ENCODE measurements at regions not wholly inside any gene's neighbourhood (a gene's known extent, or its start where the extent isn't known, plus 50 kb on each side); places are given as distances from the start of the nearest gene placed in this dataset.

- DNase-seq: no peak
Observed at GRCh38 chr9:89920951-89921350, 316.1 kb downstream of the GADD45G start.

- no peak for DNase-seq
Observed at GRCh38 chr9:89922099-89922498, 317.3 kb downstream of the GADD45G start.

DNA sequence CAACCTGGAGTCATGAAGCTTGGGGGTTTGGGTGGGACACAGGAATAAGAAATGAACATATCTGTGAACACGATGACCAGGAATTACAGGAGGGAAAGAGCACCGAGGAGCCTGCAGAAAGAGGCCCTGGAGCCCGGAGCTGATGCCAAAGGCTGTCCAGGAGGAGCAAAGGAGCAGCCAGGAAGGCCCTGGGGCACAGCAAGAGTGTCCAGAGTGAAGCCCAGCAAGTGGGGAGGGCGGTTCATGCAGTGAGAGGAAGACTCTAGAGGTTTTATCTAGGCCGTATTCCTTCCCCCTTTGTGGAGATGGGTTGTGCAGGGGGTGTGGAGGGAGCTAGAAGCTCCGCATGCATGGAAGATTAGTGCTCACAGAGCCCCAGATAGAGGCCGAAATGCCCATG, 318.4 kb downstream of the GADD45G start:
- no peak for DNase-seq

- DNase-seq: peak; percentile 46 to 49
Observed at GRCh38 chr9:89923961-89924504, 319.2 kb downstream of the GADD45G start.

GRCh38 chr9:89924611-89925010, 319.8 kb downstream of the GADD45G start:
- DNase-seq: no peak

DNA sequence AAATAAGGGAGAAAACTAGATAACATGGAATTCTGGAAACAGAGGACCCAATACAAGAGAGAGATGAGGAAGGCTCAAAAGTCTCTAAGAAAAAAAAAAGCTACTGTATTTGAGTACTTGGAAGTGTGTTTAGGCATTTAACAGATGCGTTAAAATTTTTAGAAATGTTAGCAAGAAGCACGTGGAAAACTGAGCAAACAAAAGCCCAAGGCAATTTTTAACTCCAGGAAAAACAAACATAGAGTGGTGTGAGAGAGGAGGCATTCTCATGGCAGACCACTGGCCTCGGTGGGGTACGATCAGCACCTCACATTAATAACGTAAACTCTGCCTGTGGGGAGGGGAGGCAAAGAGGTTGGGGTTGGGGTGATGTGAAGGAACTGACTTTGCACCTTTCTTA, 321.4 kb downstream of the GADD45G start:
- no peak for DNase-seq

- no peak for DNase-seq
Observed at GRCh38 chr9:89926691-89927220, 321.9 kb downstream of the GADD45G start.

GRCh38 chr9:89928106-89928505, 323.3 kb downstream of the GADD45G start:
- DNase-seq: no peak

DNA sequence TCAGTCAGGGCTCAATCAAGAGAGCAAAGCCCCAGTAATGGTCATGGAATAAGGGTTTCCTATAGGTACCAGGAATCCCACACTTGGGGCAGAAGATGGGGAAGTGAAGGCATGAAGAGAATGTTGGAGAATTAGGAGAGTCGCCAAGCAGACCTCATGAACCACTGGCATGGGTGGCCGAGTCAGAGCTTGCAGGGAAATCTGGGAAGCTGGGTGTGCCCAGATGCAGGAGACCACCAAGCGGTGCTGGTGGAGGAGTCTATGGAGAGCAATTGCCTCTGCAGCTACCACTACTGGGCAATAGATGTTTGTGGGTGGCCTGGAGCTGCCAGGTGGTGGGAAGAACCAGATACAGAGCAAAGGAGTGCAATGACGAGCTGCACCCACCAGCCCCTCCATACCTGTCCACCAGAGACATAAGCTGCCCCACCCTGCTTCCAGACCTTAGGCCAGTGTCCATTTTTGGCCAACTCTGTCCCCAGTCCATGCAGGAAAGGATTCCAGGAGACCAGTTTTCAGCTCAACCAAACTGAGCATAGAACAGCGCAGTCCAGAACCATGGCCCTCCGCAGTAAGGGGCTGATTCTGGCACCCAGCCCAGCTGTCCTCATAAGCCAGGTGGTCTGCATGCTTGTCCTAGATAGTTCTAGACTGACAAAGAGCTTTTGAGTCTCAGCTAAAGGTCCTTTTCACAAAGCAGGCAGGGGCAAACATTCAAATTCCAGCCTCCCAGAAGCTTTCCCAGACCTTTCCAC, 323.9 kb downstream of the GADD45G start:
- DNase-seq: no peak

GRCh38 chr9:89929315-89929672, 324.5 kb downstream of the GADD45G start:
- no peak for DNase-seq

- no peak for DNase-seq
Observed at GRCh38 chr9:89929673-89930480, 325.1 kb downstream of the GADD45G start.

GRCh38 chr9:89933578-89933977, 328.8 kb downstream of the GADD45G start:
- DNase-seq: no peak

DNA sequence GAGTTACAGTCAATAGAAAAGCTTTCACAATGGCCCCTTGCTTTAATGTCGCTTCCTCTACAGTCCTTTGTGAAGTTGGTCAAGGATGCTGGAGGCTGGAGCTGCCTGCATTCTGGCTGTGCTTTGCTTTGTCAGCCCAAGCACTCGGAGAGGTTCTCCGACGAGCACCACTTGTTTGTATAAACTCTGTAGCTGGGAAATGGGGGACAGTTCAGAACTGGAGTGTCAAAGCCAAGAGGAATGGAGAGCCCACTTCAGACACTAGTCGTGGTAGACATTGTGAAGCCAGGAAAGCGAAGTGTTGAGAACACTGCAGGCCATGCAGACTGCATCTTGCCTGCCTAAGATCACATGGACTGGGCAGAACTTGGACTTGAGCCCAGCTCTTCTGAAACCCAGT, 330.3 kb downstream of the GADD45G start:
- no peak for DNase-seq

DNA sequence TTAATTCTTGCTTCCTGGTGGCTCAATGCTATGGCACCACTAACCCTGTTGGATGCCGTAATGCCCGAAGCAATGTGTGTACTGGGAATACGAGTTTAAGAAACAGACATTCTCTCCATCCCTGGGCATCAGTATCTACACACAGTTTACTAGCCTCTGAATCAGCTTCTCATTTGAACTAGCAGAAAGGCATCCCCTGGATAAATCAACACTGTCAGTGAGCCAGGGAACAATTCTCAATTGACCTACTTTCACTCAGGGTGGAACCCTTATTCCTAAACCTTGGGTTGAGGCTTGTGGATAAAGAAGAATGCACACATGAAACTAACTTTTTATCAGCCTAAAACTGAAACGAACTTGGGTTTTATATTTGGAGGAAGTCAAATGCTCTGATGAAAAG, 331.0 kb downstream of the GADD45G start:
- DNase-seq: no peak

DNA sequence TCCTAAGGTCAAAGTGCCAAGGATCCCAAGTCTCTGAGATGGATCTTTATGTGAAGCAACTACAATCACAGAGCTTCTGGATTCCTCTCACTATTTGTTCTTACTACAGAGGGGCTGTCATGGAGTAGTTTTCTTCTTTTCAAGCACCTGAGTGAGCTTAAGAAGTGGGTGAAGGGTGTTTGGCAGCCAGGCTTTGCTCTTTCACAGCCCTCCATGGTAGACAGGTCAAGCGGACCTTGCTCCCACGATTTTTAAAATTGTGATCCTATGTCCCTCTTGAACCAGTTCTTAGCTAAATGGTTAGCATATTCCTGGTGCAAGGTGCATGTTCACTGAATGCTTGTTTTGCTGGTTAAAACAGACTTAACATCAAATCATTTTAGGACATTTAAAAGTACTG, 332.2 kb downstream of the GADD45G start:
- DNase-seq: no peak

DNA sequence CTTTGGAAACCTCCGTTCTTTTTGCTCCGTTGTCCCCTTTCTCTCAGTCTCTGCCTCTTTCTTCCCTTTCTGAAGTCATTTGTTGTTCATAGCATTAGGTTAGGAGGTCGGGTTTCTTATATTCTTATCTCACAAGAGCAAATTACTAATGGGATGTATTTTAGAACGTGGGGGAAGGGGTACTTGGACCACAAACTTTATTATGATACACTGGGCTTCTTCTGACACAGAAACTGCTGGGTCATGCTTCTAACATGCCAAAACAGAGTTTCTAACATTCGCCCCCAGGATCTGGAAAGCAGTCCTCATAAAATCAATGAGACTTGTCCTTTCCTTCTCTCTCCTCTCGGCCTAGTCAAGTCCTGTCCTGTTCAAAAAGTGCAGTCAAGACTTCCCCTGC, 334.4 kb downstream of the GADD45G start:
- DNase-seq: no peak

- no peak for DNase-seq
Observed at GRCh38 chr9:89939626-89940292, 334.9 kb downstream of the GADD45G start.

- no peak for DNase-seq
Observed at GRCh38 chr9:89940625-89941024, 335.8 kb downstream of the GADD45G start.

- no peak for DNase-seq
Observed at GRCh38 chr9:89941875-89942274, 337.1 kb downstream of the GADD45G start.

- no peak for DNase-seq
Observed at GRCh38 chr9:89942643-89943042, 337.8 kb downstream of the GADD45G start.

- DNase-seq: no peak
Observed at GRCh38 chr9:89943309-89943708, 338.5 kb downstream of the GADD45G start.

GRCh38 chr9:89943728-89944127, 338.9 kb downstream of the GADD45G start:
- no peak for DNase-seq

DNA sequence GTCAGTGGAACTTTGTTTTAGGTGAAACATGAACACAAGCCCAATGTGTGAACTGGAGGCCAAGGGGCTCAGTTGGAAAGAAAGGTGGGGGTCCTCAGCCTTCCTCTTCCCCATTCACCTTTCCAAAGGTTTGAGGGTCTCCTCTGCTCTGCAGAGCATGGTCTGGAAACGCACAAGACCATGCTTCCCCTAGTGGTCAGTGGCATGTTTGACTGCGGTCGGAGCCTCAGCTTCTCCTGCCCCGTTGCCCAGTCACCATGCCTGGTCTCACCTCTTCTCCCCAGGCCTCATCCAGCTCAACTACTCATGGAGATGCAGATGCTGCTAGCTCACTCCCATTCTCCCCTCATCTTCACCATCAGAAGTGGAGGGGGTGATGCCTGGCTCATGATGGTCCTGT, 340.3 kb downstream of the GADD45G start:
- no peak for DNase-seq
